Mammary epithelial cell (primary cell): ENCODE measurements at regions not wholly inside any gene's neighbourhood (a gene's known extent, or its start where the extent isn't known, plus 50 kb on each side); places are given as distances from the start of the nearest gene placed in this dataset.

Source experiments
- CTCF ChIP-seq, 2 donors: IDR thresholded peaks in 1 of 2; conservative IDR thresholded peaks in 1 of 2; 2 replicates each; pipeline ENCODE4 v1.5.1; 2011 to 2012; ENCODE audit warnings: inconsistent platforms in 2 of 2, low read length in 2 of 2, mild to moderate bottlenecking in 2 of 2, control low read depth in 1 of 2, low read depth in 1 of 2; ENCODE audit not compliant: insufficient read depth in 1 of 2; ENCODE audit errors: extremely low read depth in 1 of 2
- EZH2 ChIP-seq: IDR thresholded peaks from 2 replicates; pipeline ENCODE4 v1.6.1; 2012; ENCODE audit warnings: low read length, inconsistent platforms, borderline replicate concordance

GRCh38 chr4:94115687-94116086 lies 92.0 kb upstream of the SMARCAD1 start:
- no peak for TF ChIP-seq CTCF (conservative IDR thresholded peaks at IDR 0.05 in 1 of 2, IDR thresholded peaks at IDR 0.05 in 1 of 2; ENCODE audit: extremely low read depth in 1 of 2, insufficient read depth in 1 of 2, low read depth in 1 of 2, low read length in 2 of 2)
- no peak for TF ChIP-seq EZH2
